IPS-NIHi7 (cell line): ENCODE measurements at regions not wholly inside any gene's neighbourhood (a gene's known extent, or its start where the extent isn't known, plus 50 kb on each side); places are given as distances from the start of the nearest gene placed in this dataset.

ENCODE experiments used
- DNase-seq: peaks from one replicate; pipeline ENCODE4 v3.0.0; 2012; ENCODE audit warnings: mixed read lengths; ENCODE audit errors: extremely low spot score

GRCh38 chrX:115491766-115492165 lies 69.2 kb upstream of the PLS3 start:
- no peak for DNase-seq

- no peak for DNase-seq
Measured at GRCh38 chrX:115493015-115493414, 68.0 kb upstream of the PLS3 start.

- no peak for DNase-seq
Measured at GRCh38 chrX:115494161-115494560, 66.8 kb upstream of the PLS3 start.

GRCh38 chrX:115499112-115499805 lies 61.7 kb upstream of the PLS3 start:
- no peak for DNase-seq

GRCh38 chrX:115503099-115503498 lies 57.9 kb upstream of the PLS3 start:
- DNase-seq, result no peak

- no peak for DNase-seq
Measured at GRCh38 chrX:115504167-115504566, 56.8 kb upstream of the PLS3 start.
